Neural progenitor cell (in vitro differentiated cells): ENCODE measurements at regions not wholly inside any gene's neighbourhood (a gene's known extent, or its start where the extent isn't known, plus 50 kb on each side); places are given as distances from the start of the nearest gene placed in this dataset.

Experiments used
- EZH2 ChIP-seq: fragments of 200-600 bp; sonication (generic); IDR thresholded peaks from 2 replicates; pipeline ENCODE4 v1.6.1; 2017; ENCODE audit warnings: antibody characterized with exemption, mild to moderate bottlenecking, moderate library complexity
- EZH2phosphoT487 ChIP-seq: fragments of 200-600 bp; sonication (generic); IDR thresholded peaks from 2 replicates; pipeline ENCODE4 v1.6.1; 2017; ENCODE audit warnings: antibody characterized with exemption
- TF ChIP-seq, protein P1 (sequence below): fragments of 200-600 bp; sonication (generic); IDR thresholded peaks from 2 replicates; pipeline ENCODE4 v1.5.1; 2017; ENCODE audit warnings: antibody characterized with exemption, mild to moderate bottlenecking

DNA sequence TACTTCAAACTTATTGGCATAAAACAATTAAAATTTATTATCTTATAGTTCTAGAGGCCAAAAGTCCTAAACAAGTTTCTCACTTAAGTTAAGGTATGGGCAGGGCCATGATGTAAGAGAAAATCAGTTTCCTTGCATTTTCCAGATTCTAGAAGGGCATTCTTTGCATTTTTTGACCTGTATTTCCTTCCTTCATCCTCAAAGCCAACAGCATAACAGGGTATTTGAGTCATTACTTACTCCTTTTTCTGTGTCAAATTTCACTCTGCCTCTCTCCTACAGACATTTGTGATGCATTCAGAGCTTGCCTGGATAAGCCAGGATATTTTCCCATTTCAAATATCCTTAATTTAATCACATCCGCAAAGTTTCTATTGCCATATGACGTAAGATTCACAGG is 1499.0 kb downstream of the EFNA5 start:
- TF ChIP-seq, protein P1, sequence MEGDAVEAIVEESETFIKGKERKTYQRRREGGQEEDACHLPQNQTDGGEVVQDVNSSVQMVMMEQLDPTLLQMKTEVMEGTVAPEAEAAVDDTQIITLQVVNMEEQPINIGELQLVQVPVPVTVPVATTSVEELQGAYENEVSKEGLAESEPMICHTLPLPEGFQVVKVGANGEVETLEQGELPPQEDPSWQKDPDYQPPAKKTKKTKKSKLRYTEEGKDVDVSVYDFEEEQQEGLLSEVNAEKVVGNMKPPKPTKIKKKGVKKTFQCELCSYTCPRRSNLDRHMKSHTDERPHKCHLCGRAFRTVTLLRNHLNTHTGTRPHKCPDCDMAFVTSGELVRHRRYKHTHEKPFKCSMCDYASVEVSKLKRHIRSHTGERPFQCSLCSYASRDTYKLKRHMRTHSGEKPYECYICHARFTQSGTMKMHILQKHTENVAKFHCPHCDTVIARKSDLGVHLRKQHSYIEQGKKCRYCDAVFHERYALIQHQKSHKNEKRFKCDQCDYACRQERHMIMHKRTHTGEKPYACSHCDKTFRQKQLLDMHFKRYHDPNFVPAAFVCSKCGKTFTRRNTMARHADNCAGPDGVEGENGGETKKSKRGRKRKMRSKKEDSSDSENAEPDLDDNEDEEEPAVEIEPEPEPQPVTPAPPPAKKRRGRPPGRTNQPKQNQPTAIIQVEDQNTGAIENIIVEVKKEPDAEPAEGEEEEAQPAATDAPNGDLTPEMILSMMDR = no peak
- TF ChIP-seq EZH2phosphoT487 = no peak
- no peak for TF ChIP-seq EZH2
